Embryonic facial prominence (tissue), 1 donor: ENCODE measurements at regions not wholly inside any gene's neighbourhood (a gene's known extent, or its start where the extent isn't known, plus 50 kb on each side); places are given as distances from the start of the nearest gene placed in this dataset.

Source experiments
- DNase-seq: peaks from one replicate; pipeline ENCODE4 v3.0.0-alpha.2; 2016; ENCODE audit errors: extremely low spot score

GRCh38 chr3:18827664-18828063, 320.6 kb upstream of the KCNH8 start:
- DNase-seq = no peak

- no peak for DNase-seq
Measured at GRCh38 chr3:18825665-18826064, 322.6 kb upstream of the KCNH8 start.

GRCh38 chr3:18813300-18813699, 335.0 kb upstream of the KCNH8 start:
- no peak for DNase-seq

GRCh38 chr3:18812316-18812715, 336.0 kb upstream of the KCNH8 start:
- no peak for DNase-seq

GRCh38 chr3:18810306-18810661, 338.0 kb upstream of the KCNH8 start:
- no peak for DNase-seq

- no peak for DNase-seq
Measured at GRCh38 chr3:18809640-18810305, 338.5 kb upstream of the KCNH8 start.

GRCh38 chr3:18808429-18808828, 339.9 kb upstream of the KCNH8 start:
- no peak for DNase-seq

- DNase-seq = no peak
Measured at GRCh38 chr3:18807593-18807992, 340.7 kb upstream of the KCNH8 start.

GRCh38 chr3:18806633-18807032, 341.7 kb upstream of the KCNH8 start:
- no peak for DNase-seq

GRCh38 chr3:18797378-18797777, 350.9 kb upstream of the KCNH8 start:
- no peak for DNase-seq

- DNase-seq = no peak
Measured at GRCh38 chr3:18795078-18795477, 353.2 kb upstream of the KCNH8 start.

- DNase-seq = no peak
Measured at GRCh38 chr3:18791752-18792151, 356.6 kb upstream of the KCNH8 start.

- no peak for DNase-seq
Measured at GRCh38 chr3:18791182-18791581, 357.1 kb upstream of the KCNH8 start.

GRCh38 chr3:18790384-18790783, 357.9 kb upstream of the KCNH8 start:
- DNase-seq = no peak

- DNase-seq = no peak
Measured at GRCh38 chr3:18789734-18790133, 358.6 kb upstream of the KCNH8 start.

- DNase-seq = no peak
Measured at GRCh38 chr3:18787441-18787840, 360.9 kb upstream of the KCNH8 start.

- DNase-seq = no peak
Measured at GRCh38 chr3:18786650-18787323, 361.5 kb upstream of the KCNH8 start.

GRCh38 chr3:18782191-18782590, 357.1 kb upstream of the SATB1 start:
- no peak for DNase-seq

GRCh38 chr3:18780959-18781358, 355.8 kb upstream of the SATB1 start:
- no peak for DNase-seq

- no peak for DNase-seq
Measured at GRCh38 chr3:18779704-18780103, 354.6 kb upstream of the SATB1 start.

- DNase-seq = no peak
Measured at GRCh38 chr3:18778598-18778997, 353.5 kb upstream of the SATB1 start.

GRCh38 chr3:18778094-18778493, 353.0 kb upstream of the SATB1 start:
- no peak for DNase-seq

- no peak for DNase-seq
Measured at GRCh38 chr3:18775501-18775900, 350.4 kb upstream of the SATB1 start.
